ENCODE measurements at regions not wholly inside any gene's neighbourhood (a gene's known extent, or its start where the extent isn't known, plus 50 kb on each side); places are given as distances from the start of the nearest gene placed in this dataset.
"Not testable (repeated sequence)": the region's sequence is repeated elsewhere in the genome, so short reads cannot be mapped to it uniquely, and the experiment has no call there.

GRCh38 chr4:27075603-27076002 lies 215.0 kb downstream of the STIM2 start:
- DNase-seq; H3K27me3 ChIP-seq (ENCODE audit: control insufficient read depth in 3 of 3, insufficient read depth in 3 of 3, low read length in 3 of 3); H3K9me3 ChIP-seq (ENCODE audit: control insufficient read depth in 2 of 2, insufficient read depth in 1 of 2, low read depth in 1 of 2, low read length in 1 of 2); H3K4me3 ChIP-seq (ENCODE audit: low read depth in 1 of 3, low read length in 3 of 3); H3K4me1 ChIP-seq (ENCODE audit: control insufficient read depth in 3 of 3, insufficient read depth in 2 of 3, low read depth in 1 of 3, low read length in 2 of 3); H3K27ac ChIP-seq (ENCODE audit: low read depth in 1 of 3, low read length in 2 of 3); FAIRE-seq; H3K36me3 ChIP-seq (ENCODE audit: control insufficient read depth in 3 of 3, insufficient read depth in 2 of 3, low read depth in 1 of 3, low read length in 3 of 3): not testable (repeated sequence)
- 70 to 72% (median 71%) methylated on average over 12 to 15 of the region's 15 CpGs for WGBS, 3 donors

DNA sequence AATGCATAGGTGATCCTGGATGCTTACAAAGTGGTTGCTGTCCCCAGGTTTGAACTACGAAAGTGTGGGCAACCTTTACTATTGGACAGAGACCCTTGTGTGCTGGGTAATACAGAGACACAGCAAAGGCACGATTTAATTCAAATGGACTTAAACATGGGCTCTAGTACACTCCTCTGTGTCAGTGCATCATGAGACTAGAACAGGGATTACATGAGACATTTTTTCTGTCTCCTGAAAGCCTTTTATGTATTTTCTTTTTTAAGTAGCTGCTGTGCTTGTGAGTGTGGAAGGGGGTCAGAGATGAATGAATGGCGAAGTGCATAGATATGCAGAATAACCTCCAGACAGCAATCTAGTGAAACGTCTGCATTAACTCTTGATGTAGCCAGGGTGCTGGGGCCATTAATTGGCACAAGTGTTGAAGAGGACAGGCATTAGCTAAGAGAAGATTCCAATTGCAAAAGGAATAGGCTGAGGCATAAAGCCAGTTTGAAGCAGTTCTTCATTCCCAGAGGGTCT lies 218.4 kb downstream of the STIM2 start:
- no peaks in the 10 kb centered on the region for H3K4me1 ChIP-seq (ENCODE audit: control insufficient read depth in 3 of 3, insufficient read depth in 2 of 3, low read depth in 1 of 3, low read length in 2 of 3)
- no peaks in the 10 kb centered on the region for H3K36me3 ChIP-seq (ENCODE audit: control insufficient read depth in 3 of 3, insufficient read depth in 2 of 3, low read depth in 1 of 3, low read length in 3 of 3)
- H3K4me3 ChIP-seq (ENCODE audit: low read depth in 1 of 3, low read length in 3 of 3): no peak overlapping the region
- H3K27me3 ChIP-seq (ENCODE audit: control insufficient read depth in 3 of 3, insufficient read depth in 3 of 3, low read length in 3 of 3): peaks cover 0 to 13% (median 2%) of the 10 kb centered on the region in 3 donors
- H3K27ac ChIP-seq (ENCODE audit: low read depth in 1 of 3, low read length in 2 of 3): no peak overlapping the region
- DNase-seq: no peak
- FAIRE-seq: no peak
- WGBS, 3 donors: 50 to 59% (median 54%) methylated on average over 4 of the region's 4 CpGs
- H3K9me3 ChIP-seq (ENCODE audit: control insufficient read depth in 2 of 2, insufficient read depth in 1 of 2, low read depth in 1 of 2, low read length in 1 of 2): no peaks in the 10 kb centered on the region

- no peaks in the 10 kb centered on the region for H3K9me3 ChIP-seq (ENCODE audit: control insufficient read depth in 2 of 2, insufficient read depth in 1 of 2, low read depth in 1 of 2, low read length in 1 of 2)
- H3K4me3 ChIP-seq (ENCODE audit: low read depth in 1 of 3, low read length in 3 of 3): no peak overlapping the region
- FAIRE-seq: no peak
- no peak for DNase-seq
- no peak overlapping the region for H3K27ac ChIP-seq (ENCODE audit: low read depth in 1 of 3, low read length in 2 of 3)
- peaks cover 0 to 40% (median 9%) of the 10 kb centered on the region in 3 donors for H3K27me3 ChIP-seq (ENCODE audit: control insufficient read depth in 3 of 3, insufficient read depth in 3 of 3, low read length in 3 of 3)
- no peaks in the 10 kb centered on the region for H3K36me3 ChIP-seq (ENCODE audit: control insufficient read depth in 3 of 3, insufficient read depth in 2 of 3, low read depth in 1 of 3, low read length in 3 of 3)
- WGBS, 3 donors: 54 to 63% (median 59%) methylated on average over 6 of the region's 6 CpGs
- no peaks in the 10 kb centered on the region for H3K4me1 ChIP-seq (ENCODE audit: control insufficient read depth in 3 of 3, insufficient read depth in 2 of 3, low read depth in 1 of 3, low read length in 2 of 3)
Observed at GRCh38 chr4:27081675-27082586, 221.3 kb downstream of the STIM2 start.

GRCh38 chr4:27082776-27083175 lies 222.1 kb downstream of the STIM2 start:
- H3K27me3 ChIP-seq (ENCODE audit: control insufficient read depth in 3 of 3, insufficient read depth in 3 of 3, low read length in 3 of 3): peaks cover 0 to 43% (median 9%) of the 10 kb centered on the region in 3 donors
- WGBS, 3 donors: 83 to 92% (median 88%) methylated on average over 4 of the region's 4 CpGs
- H3K36me3 ChIP-seq (ENCODE audit: control insufficient read depth in 3 of 3, insufficient read depth in 2 of 3, low read depth in 1 of 3, low read length in 3 of 3): no peaks in the 10 kb centered on the region
- no peaks in the 10 kb centered on the region for H3K4me1 ChIP-seq (ENCODE audit: control insufficient read depth in 3 of 3, insufficient read depth in 2 of 3, low read depth in 1 of 3, low read length in 2 of 3)
- DNase-seq: no peak
- no peaks in the 10 kb centered on the region for H3K9me3 ChIP-seq (ENCODE audit: control insufficient read depth in 2 of 2, insufficient read depth in 1 of 2, low read depth in 1 of 2, low read length in 1 of 2)
- no peak overlapping the region for H3K27ac ChIP-seq (ENCODE audit: low read depth in 1 of 3, low read length in 2 of 3)
- no peak for FAIRE-seq
- no peak overlapping the region for H3K4me3 ChIP-seq (ENCODE audit: low read depth in 1 of 3, low read length in 3 of 3)

GRCh38 chr4:27084685-27085361 lies 224.2 kb downstream of the STIM2 start:
- Histone ChIP-seq H3K9me3 (ENCODE audit: control insufficient read depth in 2 of 2, insufficient read depth in 1 of 2, low read depth in 1 of 2, low read length in 1 of 2) (no peaks in the 10 kb centered on the region), H3K27me3 (ENCODE audit: control insufficient read depth in 3 of 3, insufficient read depth in 3 of 3, low read length in 3 of 3) (peaks cover 0 to 47% (median 8%) of the 10 kb centered on the region in 3 donors), H3K27ac (ENCODE audit: low read depth in 1 of 3, low read length in 2 of 3) (no peak overlapping the region), H3K4me1 (ENCODE audit: control insufficient read depth in 3 of 3, insufficient read depth in 2 of 3, low read depth in 1 of 3, low read length in 2 of 3) (no peaks in the 10 kb centered on the region), H3K4me3 (ENCODE audit: low read depth in 1 of 3, low read length in 3 of 3) (peak overlapping the region in 1 of 3 donors; percentile 13), H3K36me3 (ENCODE audit: control insufficient read depth in 3 of 3, insufficient read depth in 2 of 3, low read depth in 1 of 3, low read length in 3 of 3) (no peaks in the 10 kb centered on the region)
- DNase-seq: peak; percentile 22 to 29
- no peak for FAIRE-seq
- 2 to 6% (median 3%) methylated on average over 33 of the region's 33 CpGs for WGBS, 3 donors

- peaks cover 0 to 47% (median 8%) of the 10 kb centered on the region in 3 donors for H3K27me3 ChIP-seq (ENCODE audit: control insufficient read depth in 3 of 3, insufficient read depth in 3 of 3, low read length in 3 of 3)
- no peak overlapping the region for H3K4me3 ChIP-seq (ENCODE audit: low read depth in 1 of 3, low read length in 3 of 3)
- 33 to 43% (median 40%) methylated on average over 7 of the region's 7 CpGs for WGBS, 3 donors
Observed at GRCh38 chr4:27085396-27085795, 224.8 kb downstream of the STIM2 start.

DNA sequence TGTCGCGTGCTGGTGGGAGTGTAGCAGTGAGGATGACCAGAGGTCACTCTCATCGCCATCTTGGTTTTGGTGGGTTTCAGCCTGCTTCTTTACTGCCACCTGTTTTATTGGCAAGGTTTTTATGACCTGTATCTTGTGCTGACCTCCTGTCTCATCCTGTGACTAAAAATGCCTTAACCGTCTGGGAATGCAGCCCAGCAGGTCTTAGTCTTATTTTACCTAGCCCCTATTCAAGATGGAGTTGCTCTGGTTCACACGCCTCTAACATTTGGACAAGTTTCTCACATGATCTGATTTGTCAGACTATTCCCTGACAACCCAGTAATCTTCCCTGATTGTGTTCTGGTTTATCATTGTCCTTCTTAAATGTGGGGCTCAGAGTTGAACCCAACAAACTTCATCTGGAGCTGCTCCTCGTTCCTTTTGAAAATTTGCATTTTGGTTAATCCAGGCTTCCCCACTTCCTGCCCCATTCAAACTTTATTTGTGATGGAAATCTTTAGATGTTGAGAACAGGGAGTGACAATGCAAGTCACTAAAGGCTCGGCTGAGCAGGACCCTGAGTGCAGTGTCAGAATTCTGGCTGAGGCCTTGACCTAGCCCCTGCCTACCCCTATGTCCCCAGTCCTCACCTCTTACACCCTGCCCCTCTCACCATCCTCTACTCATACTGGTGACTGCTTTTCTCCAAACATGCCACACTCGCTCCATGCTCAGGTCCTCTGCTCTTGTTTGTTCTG lies 226.8 kb downstream of the STIM2 start:
- H3K27me3 ChIP-seq (ENCODE audit: control insufficient read depth in 3 of 3, insufficient read depth in 3 of 3, low read length in 3 of 3): peaks cover 0 to 55% (median 9%) of the 10 kb centered on the region in 3 donors
- WGBS, 3 donors: 87 to 90% (median 87%) methylated on average over 8 of the region's 8 CpGs
- no peaks in the 10 kb centered on the region for H3K4me1 ChIP-seq (ENCODE audit: control insufficient read depth in 3 of 3, insufficient read depth in 2 of 3, low read depth in 1 of 3, low read length in 2 of 3)
- no peak overlapping the region for H3K27ac ChIP-seq (ENCODE audit: low read depth in 1 of 3, low read length in 2 of 3)
- FAIRE-seq (no peak), DNase-seq (no peak)
- no peak overlapping the region for H3K4me3 ChIP-seq (ENCODE audit: low read depth in 1 of 3, low read length in 3 of 3)
- no peaks in the 10 kb centered on the region for H3K36me3 ChIP-seq (ENCODE audit: control insufficient read depth in 3 of 3, insufficient read depth in 2 of 3, low read depth in 1 of 3, low read length in 3 of 3)
- no peaks in the 10 kb centered on the region for H3K9me3 ChIP-seq (ENCODE audit: control insufficient read depth in 2 of 2, insufficient read depth in 1 of 2, low read depth in 1 of 2, low read length in 1 of 2)

More at GRCh38 chr4:27085396-27085795, 224.8 kb downstream of the STIM2 start:
- Histone ChIP-seq H3K9me3 (ENCODE audit: control insufficient read depth in 2 of 2, insufficient read depth in 1 of 2, low read depth in 1 of 2, low read length in 1 of 2) (no peaks in the 10 kb centered on the region), H3K27ac (ENCODE audit: low read depth in 1 of 3, low read length in 2 of 3) (no peak overlapping the region), H3K36me3 (ENCODE audit: control insufficient read depth in 3 of 3, insufficient read depth in 2 of 3, low read depth in 1 of 3, low read length in 3 of 3) (no peaks in the 10 kb centered on the region), H3K4me1 (ENCODE audit: control insufficient read depth in 3 of 3, insufficient read depth in 2 of 3, low read depth in 1 of 3, low read length in 2 of 3) (no peaks in the 10 kb centered on the region)
- no peak for FAIRE-seq
- no peak for DNase-seq

GRCh38 chr4:27088491-27088890 lies 227.8 kb downstream of the STIM2 start:
- Histone ChIP-seq H3K27me3 (ENCODE audit: control insufficient read depth in 3 of 3, insufficient read depth in 3 of 3, low read length in 3 of 3) (peaks cover 0 to 47% (median 9%) of the 10 kb centered on the region in 3 donors), H3K27ac (ENCODE audit: low read depth in 1 of 3, low read length in 2 of 3) (no peak overlapping the region), H3K4me3 (ENCODE audit: low read depth in 1 of 3, low read length in 3 of 3) (no peak overlapping the region), H3K4me1 (ENCODE audit: control insufficient read depth in 3 of 3, insufficient read depth in 2 of 3, low read depth in 1 of 3, low read length in 2 of 3) (no peaks in the 10 kb centered on the region), H3K36me3 (ENCODE audit: control insufficient read depth in 3 of 3, insufficient read depth in 2 of 3, low read depth in 1 of 3, low read length in 3 of 3) (no peaks in the 10 kb centered on the region), H3K9me3 (ENCODE audit: control insufficient read depth in 2 of 2, insufficient read depth in 1 of 2, low read depth in 1 of 2, low read length in 1 of 2) (no peaks in the 10 kb centered on the region)
- FAIRE-seq: no peak
- 26 to 38% (median 33%) methylated on average over 5 of the region's 5 CpGs for WGBS, 3 donors
- DNase-seq: no peak
